ENCODE measurements at regions not wholly inside any gene's neighbourhood (a gene's known extent, or its start where the extent isn't known, plus 50 kb on each side); places are given as distances from the start of the nearest gene placed in this dataset.

- CTCF ChIA-PET: no interaction called here
- POLR2A ChIA-PET: no interaction called here
- no peak for DNase-seq (ENCODE audit: low read depth, low spot score)
- no peak overlapping the region for H3K4me3 ChIP-seq (ENCODE audit: low read depth, low read length)
- TF ChIP-seq CTCF (IDR thresholded peaks at IDR 0.05; ENCODE audit: insufficient read depth, low read length, missing control alignments): no peak
Observed at GRCh38 chr12:19957308-19958125, 410.8 kb upstream of the PDE3A start.

GRCh38 chr12:19958389-19958788, 409.9 kb upstream of the PDE3A start:
- ChIA-PET CTCF (no interaction called here), POLR2A (no interaction called here)
- no peak overlapping the region for H3K4me3 ChIP-seq (ENCODE audit: low read depth, low read length)
- no peak for DNase-seq (ENCODE audit: low read depth, low spot score)
- TF ChIP-seq CTCF (IDR thresholded peaks at IDR 0.05; ENCODE audit: insufficient read depth, low read length, missing control alignments): no peak

- no peak for DNase-seq (ENCODE audit: low read depth, low spot score)
- H3K4me3 ChIP-seq (ENCODE audit: low read depth, low read length): no peak overlapping the region
- CTCF ChIA-PET: no interaction called here
- TF ChIP-seq CTCF (IDR thresholded peaks at IDR 0.05; ENCODE audit: insufficient read depth, low read length, missing control alignments): no peak
- POLR2A ChIA-PET: no interaction called here
Observed at GRCh38 chr12:19959353-19959752, 409.0 kb upstream of the PDE3A start.

- no peak for DNase-seq (ENCODE audit: low read depth, low spot score)
- POLR2A ChIA-PET: no interaction called here
- no peak for TF ChIP-seq CTCF (IDR thresholded peaks at IDR 0.05; ENCODE audit: insufficient read depth, low read length, missing control alignments)
- no peak overlapping the region for H3K4me3 ChIP-seq (ENCODE audit: low read depth, low read length)
- CTCF ChIA-PET: no interaction called here
Observed at GRCh38 chr12:19960527-19960926, 407.8 kb upstream of the PDE3A start.

- no peak for DNase-seq (ENCODE audit: low read depth, low spot score)
- no peak overlapping the region for H3K4me3 ChIP-seq (ENCODE audit: low read depth, low read length)
- POLR2A ChIA-PET: no interaction called here
- CTCF ChIA-PET: interaction anchor here (1.1 to 1.9 kb wide), 3 partner anchors 9 to 32 kb away, joined by 3 to 5 read pairs (median 3); no protein-coding TSS in a partner anchor
- no peak for TF ChIP-seq CTCF (IDR thresholded peaks at IDR 0.05; ENCODE audit: insufficient read depth, low read length, missing control alignments)
Observed at GRCh38 chr12:19962192-19962591, 406.1 kb upstream of the PDE3A start.

GRCh38 chr12:19963972-19964371, 404.4 kb upstream of the PDE3A start:
- CTCF ChIA-PET: interaction anchor here (1.4 kb wide), 1 partner anchor 48 kb away, joined by 3 read pairs; no protein-coding TSS in a partner anchor
- DNase-seq (ENCODE audit: low read depth, low spot score): no peak
- no peak for TF ChIP-seq CTCF (IDR thresholded peaks at IDR 0.05; ENCODE audit: insufficient read depth, low read length, missing control alignments)
- no peak overlapping the region for H3K4me3 ChIP-seq (ENCODE audit: low read depth, low read length)
- POLR2A ChIA-PET: no interaction called here
